ENCODE measurements at regions not wholly inside any gene's neighbourhood (a gene's known extent, or its start where the extent isn't known, plus 50 kb on each side); places are given as distances from the start of the nearest gene placed in this dataset.

DNA sequence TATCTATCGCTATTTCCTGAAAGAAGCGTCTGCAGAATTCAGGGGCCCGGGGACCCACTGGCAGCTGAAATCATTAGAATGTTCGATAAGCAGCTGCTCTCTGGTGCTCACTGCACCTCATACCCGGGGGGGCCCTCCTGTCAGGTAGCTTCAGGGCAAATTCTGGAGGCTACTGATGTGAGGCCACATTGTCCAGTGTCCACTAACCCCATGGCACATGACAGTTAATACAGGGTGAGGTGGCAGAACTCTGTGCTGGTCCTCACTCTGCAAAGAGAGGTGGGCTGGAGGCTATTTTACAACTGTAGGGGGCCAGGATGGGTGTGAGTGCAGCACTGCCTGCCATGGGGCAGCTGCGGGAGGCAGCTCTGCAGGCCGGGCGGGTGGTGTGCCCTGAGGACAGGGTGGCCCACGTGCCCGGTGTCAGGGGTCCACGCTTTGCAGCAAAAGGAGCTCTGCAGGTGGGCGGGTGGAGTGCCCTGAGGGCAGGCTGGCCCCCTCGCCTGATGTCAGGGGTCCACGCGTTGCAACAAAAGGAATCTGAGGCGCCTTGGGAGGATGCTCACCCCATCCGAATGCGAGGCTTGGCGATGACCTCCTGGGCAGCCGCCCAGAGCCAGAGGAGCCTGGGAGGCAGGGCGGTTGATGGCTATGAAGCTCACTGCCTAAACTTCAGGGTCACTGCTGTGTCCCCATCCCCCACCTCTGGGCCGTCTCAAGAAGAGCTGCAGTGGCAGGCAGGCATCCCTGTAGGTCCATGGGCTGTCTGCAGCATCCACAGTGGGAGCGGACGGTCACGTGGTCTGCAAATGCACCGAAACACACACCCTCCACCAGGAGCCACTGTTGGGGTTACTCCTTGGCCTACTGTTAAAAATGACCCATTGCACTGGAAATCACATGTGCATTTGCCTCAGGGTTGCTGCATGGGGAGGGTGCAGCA, 207.0 kb upstream of the SALL3 start:
- no peak for DNase-seq (ENCODE audit: low spot score)

DNA sequence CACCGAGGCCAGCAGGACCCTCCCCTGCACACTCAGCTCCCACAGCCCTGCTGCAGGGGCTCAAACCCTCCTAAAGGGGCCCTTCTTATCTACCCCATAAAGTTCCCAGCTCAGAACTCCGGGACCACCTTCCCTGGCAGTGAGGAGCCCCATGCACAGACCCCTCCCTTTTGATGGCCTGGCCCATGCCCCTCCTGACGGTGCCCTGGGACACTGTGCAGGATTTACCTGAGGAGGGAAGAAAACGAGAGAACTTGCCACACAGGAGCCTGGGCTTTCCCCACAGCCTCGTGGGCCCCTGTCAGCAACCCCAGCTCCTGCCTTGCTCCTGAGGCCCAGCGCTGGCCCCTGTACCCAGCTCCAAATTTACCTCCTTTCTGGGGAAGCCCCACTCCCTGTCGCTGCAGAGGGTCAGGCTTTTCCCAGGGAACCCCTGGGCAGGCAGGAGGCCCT, 206.3 kb upstream of the SALL3 start:
- DNase-seq (ENCODE audit: low spot score), result no peak

DNA sequence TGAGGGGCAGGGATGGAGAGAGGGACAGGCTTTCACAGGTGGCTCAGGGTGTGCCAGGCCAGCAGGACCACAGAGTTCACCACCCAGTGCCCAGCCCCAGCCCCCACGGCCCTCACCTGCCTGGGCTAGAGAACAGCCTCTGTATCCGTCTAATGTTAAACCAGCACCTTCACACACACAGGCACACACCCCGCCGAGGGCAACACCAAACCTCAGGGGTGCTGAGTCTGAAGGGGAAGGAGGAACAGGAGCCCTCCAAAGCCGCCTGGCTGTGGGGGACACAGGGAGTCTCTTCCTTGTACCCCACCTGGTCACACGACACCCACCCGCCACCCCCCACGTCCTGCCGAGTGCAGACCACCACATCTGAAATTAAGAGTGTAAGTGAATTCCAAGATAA, 205.8 kb upstream of the SALL3 start:
- no peak for DNase-seq (ENCODE audit: low spot score)

DNA sequence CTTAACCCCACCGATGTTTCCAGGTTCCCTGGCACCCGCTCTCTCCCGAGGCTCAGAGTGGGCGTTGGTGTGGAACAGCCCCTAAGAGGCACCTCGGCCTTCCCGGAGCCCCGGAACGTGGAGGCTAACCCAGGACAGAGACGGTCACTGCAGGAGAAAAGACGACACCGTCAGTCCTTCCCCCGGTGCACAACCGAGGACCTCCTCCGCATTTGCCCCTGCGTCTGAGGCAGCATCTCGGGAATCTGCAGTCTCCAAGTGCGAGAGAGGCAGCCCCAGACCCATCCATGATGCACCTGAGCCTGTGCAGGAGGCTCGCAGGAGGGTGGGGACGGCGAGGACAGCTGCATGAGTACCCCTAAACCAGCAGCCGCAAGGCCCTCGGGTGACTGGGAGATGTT, 204.9 kb upstream of the SALL3 start:
- DNase-seq (ENCODE audit: low spot score), result no peak

DNA sequence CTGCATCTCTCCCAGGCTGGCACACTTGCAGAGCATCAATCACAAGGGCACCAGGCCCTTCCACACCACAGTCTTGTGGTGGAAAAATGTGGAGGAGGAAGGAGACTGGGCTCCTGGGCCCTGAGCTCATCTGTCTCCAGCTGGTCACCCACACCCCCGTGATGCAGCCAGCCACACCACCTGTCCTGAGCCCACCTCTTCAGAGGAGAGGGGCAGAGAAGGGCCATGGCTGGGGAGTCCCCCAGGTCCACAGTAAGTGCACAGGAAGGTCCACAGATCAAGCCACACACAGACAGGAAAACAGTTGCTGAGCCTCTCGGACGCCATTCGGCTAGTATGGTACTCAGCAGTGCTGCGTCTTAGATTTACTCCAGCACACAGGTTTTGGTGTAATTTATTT, 203.5 kb upstream of the SALL3 start:
- no peak for DNase-seq (ENCODE audit: low spot score)

DNA sequence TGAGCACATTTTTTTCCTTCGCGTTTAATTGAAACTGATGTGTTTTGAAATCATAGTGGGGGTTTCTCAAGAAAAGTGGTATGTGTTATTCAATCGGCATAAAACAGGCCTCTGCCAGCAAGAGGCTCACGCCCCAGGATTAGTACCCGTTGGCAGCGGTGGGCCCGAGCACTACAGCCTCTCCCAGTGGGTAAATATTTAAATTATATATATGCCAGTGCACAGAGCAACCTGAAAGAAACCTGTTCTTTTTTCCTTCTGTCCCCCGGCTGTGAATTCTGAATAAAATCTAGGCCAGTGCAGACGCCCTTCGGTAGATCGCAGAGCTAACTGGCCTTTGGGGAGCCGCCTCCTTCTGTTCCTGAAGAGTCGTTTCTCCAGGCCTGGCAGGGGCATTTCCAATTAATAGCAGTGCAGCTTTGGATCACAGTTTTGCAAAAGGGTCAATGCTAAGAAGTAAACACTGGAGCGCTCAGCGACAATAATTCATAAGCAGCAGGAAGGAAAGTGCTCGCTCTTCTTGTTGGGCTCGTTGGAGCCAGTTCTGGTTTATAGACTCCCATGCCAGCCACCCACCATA, 202.8 kb upstream of the SALL3 start:
- DNase-seq (ENCODE audit: low spot score), result no peak

DNA sequence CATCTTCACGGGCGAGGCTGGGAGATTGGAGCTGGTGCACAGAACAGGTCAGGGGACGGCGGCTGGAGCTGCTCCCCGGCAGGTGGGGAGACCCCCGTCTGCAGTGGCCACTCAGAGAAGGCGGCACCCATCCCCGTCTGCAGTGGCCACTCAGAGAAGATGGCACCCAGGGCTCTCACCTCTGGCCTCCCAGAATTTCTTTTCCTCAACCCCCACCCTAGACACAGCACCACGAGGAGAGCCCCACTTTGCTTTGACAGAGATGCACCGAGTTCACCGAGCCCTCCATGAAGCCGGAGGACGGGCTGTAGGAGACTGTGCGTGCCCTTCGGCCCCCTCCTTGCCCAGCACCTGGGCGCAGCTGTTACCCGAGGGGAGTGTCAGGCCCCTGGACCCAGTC, 201.6 kb upstream of the SALL3 start:
- no peak for DNase-seq (ENCODE audit: low spot score)

DNA sequence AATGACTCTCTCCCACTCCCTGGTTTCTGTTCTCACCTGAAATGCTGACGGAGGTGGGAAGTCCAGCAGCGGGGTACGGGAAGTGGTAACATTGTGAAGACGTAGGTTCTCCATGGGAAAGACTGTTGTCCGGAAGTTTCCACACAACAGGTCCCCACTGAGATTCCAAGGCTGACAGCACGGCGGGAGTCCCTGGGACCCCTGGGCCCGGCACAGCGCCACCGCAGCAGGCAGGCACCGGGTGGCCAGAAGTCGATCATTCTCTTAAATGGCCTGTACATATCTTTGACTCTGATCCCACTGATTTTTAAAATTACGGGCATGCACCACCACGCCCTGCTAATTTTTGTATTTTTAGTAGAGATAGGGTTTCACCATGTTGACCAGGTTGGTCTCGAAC, 201.0 kb upstream of the SALL3 start:
- DNase-seq (ENCODE audit: low spot score), result no peak

DNA sequence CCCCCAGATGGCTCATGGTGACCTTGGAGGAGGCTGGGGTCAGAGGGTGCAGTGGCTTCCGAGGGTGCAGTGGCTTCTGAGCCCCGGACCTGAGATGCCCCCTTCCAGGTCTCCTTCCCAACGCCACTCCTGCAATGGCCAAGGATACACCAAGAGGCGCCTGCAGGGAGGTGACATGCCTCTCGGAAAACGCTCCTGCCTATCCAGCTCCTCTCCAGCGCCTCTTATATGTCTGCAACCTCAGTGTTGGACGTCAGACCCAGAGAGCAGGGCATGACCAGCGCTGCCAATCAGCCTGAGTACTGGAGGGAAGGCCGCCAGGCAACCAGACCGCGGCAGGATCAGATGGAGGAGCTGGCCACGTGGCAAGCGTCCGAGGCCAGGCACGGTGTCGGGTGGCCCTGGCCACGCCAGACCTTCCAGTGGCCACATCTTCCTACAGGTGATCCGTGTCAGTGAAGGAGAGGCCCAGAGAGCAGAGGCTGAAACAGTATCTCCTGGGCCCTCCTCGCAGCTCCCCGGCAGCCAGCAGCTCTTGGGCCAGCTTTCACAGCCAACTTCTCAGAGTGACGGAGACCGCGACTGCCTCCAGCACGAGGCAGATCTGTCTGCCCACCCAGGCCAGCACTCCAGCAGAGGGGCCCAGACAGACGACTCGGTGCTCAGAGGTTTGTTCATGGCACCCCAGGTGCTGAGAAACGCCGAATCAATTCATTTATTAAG, 199.5 kb upstream of the SALL3 start:
- no peak for DNase-seq (ENCODE audit: low spot score)

DNA sequence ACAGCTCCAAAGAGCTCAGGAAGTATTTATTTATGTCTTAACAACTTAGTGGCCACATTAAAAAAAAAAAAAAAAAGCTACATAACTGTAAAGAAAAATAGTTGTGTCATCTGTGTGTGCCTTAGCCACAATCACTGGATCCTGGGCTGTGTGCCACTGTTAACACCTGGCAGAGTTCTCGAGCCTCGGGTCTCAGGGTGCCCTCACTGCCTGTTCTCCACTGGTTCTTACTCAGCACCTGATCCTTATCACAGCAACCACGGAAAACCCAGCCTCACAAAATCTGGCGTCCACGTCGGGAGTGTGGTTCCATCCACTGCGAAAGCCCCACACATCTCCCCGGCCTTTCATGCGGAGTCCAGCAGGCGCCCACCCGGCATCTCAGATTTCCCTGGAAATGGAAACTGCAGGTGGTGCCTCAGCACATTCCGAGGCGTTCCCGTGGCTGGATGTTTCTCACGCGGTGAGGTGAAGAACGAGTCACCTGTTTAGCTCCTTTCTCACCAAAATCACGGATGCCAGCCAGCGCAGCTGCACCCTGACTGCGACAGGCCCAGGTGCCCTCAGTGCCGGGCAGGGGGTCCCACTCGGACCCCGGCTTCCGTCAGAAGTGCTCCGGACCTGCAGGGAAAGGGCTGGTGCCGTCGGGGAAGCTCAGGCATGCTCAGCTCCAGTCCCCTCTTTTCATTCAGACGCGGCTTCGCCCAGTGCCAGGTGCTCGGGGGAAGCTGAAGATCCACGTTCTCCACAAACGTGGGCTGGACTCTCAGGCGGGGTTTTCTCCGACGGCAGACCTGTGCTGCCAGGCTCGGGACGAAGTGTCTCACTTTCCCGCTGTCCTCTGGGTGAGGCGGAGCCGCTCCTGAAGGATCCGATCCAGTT, 198.7 kb upstream of the SALL3 start:
- DNase-seq (ENCODE audit: low spot score), result no peak

DNA sequence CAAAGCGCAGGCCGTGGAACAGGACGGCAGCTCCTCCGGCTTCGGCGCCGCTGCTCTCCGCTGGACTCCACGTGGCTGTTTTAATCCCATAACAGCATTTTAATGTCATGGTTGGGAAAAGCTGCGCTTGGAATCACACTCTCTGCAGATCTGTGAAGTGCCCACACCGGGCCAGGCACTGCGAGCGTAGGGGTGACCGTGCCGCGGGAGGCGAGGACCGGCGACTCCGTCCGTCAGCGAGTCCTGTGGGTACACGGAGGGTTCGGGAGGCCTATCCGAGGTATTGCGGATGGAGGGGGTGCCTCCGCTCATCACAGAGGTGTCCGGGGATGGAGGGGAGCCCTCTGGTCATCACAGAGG, 198.0 kb upstream of the SALL3 start:
- no peak for DNase-seq (ENCODE audit: low spot score)

DNA sequence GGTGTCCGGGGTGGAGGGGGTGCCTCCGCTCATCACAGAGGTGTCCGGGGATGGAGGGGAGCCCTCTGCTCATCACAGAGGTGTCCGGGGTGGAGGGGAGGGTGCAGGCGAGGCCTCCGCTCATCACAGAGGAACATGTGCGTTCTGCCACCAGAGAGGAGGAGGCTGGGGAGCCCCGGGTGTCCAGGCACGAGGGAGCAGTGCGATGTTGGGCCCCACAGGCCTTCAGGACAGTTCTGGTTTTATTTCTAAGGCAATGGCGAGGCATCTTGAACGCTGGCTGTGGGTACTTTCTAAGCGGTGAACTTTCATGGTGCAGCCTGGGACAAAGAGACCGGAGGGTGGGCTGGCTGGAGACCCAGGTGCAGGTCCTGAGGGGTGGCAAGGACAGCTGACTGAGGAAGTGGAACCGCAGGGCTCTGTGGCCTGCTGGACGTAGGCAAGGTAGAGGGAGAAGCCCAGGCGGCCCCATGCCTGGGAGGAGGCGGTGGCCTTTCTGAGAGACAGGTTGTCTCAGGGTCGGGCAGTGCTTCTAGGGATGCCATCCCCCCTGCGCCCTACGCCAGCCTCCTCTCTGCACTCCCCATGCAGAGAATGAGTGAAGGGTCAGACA, 196.6 kb upstream of the SALL3 start:
- no peak for DNase-seq (ENCODE audit: low spot score)

DNA sequence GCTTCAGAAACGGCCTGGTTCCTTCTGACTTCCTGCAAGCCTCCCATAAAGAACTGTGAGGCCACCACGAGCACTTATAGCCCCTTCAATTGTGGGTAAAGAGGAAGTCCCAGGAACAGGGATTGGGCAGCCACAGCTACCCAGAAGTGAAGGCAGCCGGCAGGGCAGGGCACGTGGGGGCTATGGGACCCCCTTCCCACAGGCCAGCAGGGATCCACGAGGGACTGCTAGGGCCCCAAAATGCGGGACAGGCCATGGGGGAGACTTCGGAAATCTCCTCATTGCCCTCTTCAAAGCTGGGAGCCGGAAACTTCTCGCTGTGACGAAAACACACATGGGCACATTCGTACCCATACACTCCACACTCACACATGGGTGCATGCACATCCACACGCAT, 196.1 kb upstream of the SALL3 start:
- no peak for DNase-seq (ENCODE audit: low spot score)

DNA sequence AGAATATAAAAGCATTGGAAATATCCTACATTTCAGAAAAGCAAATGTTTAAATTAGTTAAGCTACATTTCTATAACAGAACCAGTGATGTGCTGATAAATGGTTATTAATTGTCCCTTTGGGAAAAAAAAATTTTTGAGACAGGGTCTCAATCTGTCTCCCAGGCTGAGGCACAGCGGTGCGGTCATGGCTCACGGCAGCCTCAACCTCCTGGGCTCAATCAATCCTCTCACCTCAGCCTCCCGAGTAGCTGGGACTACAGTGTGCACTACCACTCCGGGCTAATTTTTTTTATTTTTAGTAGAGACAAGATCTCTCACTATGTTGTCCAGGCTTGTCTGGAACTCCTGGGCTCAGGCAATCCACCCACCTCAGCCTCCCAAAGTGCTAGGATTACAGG, 194.8 kb upstream of the SALL3 start:
- DNase-seq (ENCODE audit: low spot score), result no peak

DNA sequence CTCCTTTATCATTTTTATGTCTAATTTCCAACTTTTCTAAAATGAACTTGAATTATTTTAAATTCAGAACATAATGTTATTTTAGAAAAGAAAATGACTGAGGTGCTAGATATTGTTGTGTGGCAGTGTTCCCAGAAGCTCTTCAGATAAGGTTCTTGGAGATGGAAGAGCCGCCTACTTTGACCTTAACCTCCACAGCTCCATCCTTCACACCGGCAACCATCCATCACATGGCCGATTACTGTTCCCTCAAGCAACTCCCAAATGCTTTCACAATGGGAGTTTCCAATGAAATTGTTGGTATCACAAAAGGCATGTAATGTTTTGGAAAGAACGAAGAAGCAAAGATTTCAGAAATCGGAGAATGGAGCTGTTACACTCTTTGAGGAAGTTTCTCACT, 193.9 kb upstream of the SALL3 start:
- DNase-seq (ENCODE audit: low spot score), result no peak

DNA sequence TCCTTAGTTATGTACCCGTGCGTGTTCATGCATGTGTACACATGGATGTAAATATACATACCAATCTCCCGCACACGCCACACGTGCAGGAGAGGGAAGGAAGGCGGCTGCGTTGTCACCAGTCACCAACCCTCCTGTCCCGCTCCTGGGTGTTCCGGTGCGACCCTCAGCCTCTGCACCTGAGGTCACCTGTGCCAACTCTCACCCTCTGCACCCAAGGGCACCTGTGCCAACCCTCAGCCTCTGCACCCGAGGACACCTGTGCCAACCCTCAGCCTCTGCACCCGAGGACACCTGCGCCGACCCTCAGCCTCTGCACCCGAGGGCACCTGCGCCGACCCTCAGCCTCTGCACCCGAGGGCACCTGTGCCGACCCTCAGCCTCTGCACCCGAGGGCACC, 192.8 kb upstream of the SALL3 start:
- no peak for DNase-seq (ENCODE audit: low spot score)

DNA sequence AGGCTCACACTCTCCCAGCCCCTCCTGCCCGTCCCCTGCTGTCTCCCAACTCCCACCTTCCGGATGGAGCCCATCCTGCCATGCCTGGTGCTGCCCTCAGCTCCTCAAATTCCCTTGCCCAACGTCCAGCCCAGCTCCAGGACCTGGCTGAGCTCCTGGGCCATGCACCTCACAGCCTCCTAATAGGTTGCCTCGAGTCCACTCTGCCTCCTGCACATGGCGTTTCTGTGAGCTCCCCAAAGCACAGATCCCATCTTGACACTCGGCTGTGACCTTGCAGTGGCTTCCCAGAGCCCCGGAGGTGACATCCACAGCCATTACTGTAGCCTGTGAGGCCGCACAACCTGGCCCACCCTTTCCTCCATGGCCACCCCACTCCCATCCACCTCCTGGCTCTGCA, 191.9 kb upstream of the SALL3 start:
- DNase-seq (ENCODE audit: low spot score), result no peak

DNA sequence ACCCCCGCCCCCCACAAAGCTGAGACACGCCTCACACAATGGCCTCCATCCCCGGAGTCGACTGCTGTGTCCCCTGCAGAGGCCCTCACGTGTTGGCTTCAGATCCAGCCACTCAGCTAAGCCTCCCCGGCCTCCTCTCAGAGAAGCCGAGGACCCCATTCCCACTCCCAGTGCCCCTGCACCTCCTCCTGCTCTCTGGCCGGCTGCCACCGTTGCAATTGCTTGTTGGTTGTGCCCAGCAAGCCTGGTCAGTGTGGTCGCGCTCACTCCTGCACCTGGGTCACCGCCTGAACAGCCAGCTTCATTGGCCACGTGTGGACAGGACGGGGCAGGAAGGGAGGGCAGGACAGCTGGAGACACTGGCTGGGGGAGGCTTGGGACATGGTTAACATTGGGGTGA, 191.5 kb upstream of the SALL3 start:
- no peak for DNase-seq (ENCODE audit: low spot score)

DNA sequence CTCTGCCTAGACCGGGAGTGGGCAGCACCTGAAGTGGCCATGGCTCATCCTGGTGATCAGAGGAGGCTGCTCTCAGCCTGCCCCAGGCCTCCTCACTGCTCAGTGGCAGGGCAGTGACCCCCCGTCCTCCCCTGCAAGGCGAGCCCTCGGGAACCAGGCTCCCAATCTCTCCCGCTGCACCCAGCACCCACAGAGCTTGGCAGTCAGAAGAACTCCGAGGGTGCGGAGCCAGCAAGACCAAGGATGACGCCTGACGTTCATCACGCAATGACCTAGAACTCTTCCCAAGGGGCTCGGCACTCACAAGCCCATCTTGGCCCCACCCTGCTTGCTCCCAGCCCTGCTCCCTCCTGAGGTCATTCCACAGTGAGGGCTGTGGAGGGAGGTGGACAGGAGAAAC, 189.8 kb upstream of the SALL3 start:
- DNase-seq (ENCODE audit: low spot score), result no peak

DNA sequence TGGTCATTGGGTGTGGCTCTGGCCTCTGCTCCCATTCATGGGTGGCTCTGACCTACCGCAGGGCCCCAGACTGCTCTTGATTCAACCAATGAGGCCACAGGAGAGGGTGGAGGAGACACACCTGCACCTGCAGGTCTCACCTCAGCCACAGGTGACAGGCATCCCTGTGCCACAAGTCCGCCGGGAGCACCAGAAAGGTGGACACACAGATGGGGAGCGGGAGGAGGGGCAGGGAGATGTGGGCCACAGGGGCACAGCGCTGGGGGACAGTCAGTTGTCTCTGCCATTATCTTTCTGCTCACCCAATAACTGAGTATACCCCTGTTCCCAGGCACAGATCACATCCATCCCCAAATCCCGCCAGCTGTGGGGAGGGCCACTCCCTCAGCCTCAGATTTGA, 189.1 kb upstream of the SALL3 start:
- no peak for DNase-seq (ENCODE audit: low spot score)

DNA sequence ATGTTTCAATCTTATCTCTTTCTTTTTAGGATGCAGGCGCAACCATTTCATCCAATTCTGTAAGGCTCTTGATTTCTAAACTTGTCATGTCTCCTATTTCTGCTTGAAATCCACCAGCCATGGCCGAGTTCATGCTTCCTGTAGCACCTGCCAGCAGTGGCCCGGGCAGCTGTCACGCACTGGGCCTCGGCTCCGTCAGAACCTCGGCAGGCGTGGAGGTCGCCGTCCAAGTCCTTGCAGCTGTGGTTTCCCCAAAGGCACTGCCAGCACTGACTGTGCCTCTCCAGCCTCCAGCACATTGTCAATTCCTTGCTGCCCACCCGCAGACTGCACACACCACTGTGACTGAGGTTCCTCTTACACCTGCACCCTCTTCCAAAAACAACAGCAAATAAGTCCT, 188.7 kb upstream of the SALL3 start:
- no peak for DNase-seq (ENCODE audit: low spot score)

DNA sequence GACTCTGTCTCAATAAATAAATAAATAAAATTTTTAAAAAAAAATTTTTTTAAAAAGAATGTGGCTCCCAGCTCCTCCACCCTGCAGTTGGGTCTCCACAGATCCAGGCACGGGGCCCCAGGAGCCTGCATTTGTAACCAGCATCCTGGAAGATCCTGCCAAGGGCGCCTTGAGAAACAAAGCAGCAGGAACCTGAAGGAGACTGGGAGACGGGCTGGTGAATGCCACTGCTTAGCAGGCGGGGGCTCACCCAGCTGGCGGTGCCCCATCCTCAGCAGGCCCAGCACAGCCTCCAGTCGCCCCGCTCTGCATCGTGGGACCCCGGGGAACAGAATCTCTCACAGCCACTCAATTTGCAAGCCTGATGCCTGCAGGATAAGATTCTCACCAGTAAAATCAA, 187.5 kb upstream of the SALL3 start:
- DNase-seq (ENCODE audit: low spot score), result no peak

Measured in D341Med (cell line).